ENCODE measurements at regions not wholly inside any gene's neighbourhood (a gene's known extent, or its start where the extent isn't known, plus 50 kb on each side); places are given as distances from the start of the nearest gene placed in this dataset.

DNA sequence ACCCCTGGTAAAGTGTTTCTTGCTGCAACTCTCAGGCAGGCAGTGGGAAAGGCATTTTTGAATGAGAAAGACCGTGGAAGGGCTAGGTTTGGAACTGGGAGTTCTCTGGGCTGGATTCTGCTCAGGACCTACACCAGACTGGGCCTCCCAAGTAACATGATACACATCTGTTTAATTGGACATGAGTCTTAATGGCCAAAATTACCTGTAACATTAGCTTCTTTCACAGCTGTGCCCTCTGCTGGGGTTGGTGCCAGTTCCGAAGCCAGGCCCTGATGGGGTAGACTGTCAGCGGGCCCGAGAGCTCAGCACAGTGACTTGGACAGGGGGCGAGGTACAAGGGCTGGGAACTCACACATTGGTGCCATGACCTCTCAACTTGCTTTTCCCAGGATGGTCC lies 118.9 kb upstream of the IRX3 start:
- Mint-ChIP-seq H3K27me3 (peaks cover 17% of the 10 kb centered on the region), H3K27ac (no peak overlapping the region), H3K9me3 (no peaks in the 10 kb centered on the region), H3K4me3 (no peak overlapping the region), H3K36me3 (ENCODE audit: low read depth) (no peaks in the 10 kb centered on the region), H3K4me1 (ENCODE audit: low read depth) (no peaks in the 10 kb centered on the region)
- no peak overlapping the region for H3K4me3 ChIP-seq (ENCODE audit: low read length)
- intact Hi-C loops (cut with DNase I, micrococcal nuclease), result no loop called here
- TF ChIP-seq, protein P1, sequence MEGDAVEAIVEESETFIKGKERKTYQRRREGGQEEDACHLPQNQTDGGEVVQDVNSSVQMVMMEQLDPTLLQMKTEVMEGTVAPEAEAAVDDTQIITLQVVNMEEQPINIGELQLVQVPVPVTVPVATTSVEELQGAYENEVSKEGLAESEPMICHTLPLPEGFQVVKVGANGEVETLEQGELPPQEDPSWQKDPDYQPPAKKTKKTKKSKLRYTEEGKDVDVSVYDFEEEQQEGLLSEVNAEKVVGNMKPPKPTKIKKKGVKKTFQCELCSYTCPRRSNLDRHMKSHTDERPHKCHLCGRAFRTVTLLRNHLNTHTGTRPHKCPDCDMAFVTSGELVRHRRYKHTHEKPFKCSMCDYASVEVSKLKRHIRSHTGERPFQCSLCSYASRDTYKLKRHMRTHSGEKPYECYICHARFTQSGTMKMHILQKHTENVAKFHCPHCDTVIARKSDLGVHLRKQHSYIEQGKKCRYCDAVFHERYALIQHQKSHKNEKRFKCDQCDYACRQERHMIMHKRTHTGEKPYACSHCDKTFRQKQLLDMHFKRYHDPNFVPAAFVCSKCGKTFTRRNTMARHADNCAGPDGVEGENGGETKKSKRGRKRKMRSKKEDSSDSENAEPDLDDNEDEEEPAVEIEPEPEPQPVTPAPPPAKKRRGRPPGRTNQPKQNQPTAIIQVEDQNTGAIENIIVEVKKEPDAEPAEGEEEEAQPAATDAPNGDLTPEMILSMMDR (IDR thresholded peaks at IDR 0.05), result no peak
- peaks cover 0 to 10% of the 10 kb centered on the region in 2 experiments for H3K9me3 ChIP-seq (ENCODE audit: control insufficient read depth in 1 of 2, insufficient read depth in 1 of 2, low read length in 2 of 2)
- no peak overlapping the region for H3K27ac ChIP-seq (ENCODE audit: low read depth in 1 of 2, low read length in 2 of 2)
- ATAC-seq (ENCODE audit: poor library complexity) (no peak), DNase-seq (no peak)
- POLR2A ChIA-PET, result no interaction called here
- no peaks in the 10 kb centered on the region for H3K36me3 ChIP-seq (ENCODE audit: insufficient read depth, low read length)
- H3K27me3 ChIP-seq (ENCODE audit: control insufficient read depth in 1 of 2, insufficient read depth in 2 of 2, low read length in 2 of 2), result no peaks in the 10 kb centered on the region
- no peaks in the 10 kb centered on the region for H3K4me1 ChIP-seq (ENCODE audit: insufficient read depth, low read length)
- CTCF ChIA-PET, result no interaction called here

DNA sequence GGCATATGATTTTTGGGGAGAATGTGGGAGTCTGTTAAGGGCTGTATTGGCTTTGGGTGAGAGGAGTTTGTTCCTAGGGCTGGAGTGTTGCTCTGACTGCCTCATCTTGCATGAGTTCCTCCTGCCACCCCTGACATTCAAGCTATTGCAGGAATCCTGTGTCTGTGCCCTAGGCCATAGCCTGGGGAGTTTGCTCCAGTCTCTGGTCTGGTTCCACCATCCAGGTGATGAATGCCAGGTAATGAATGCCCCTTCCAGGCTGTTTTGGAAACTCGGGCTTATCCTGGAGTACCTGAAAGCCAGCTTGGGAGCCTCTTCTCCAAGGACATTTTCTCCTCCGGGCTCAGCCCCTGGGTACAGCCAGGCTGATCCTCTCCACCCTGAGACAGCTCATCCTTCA lies 117.0 kb upstream of the IRX3 start:
- no peaks in the 10 kb centered on the region for H3K9me3 Mint-ChIP-seq
- H3K27me3 Mint-ChIP-seq, result peaks cover 17% of the 10 kb centered on the region
- H3K27ac Mint-ChIP-seq, result no peak overlapping the region
- Histone ChIP-seq H3K4me3 (ENCODE audit: low read length) (no peak overlapping the region), H3K4me1 (ENCODE audit: insufficient read depth, low read length) (no peaks in the 10 kb centered on the region), H3K36me3 (ENCODE audit: insufficient read depth, low read length) (no peaks in the 10 kb centered on the region), H3K27ac (ENCODE audit: low read depth in 1 of 2, low read length in 2 of 2) (no peak overlapping the region), H3K9me3 (ENCODE audit: control insufficient read depth in 1 of 2, insufficient read depth in 1 of 2, low read length in 2 of 2) (peaks cover 0 to 10% of the 10 kb centered on the region in 2 experiments), H3K27me3 (ENCODE audit: control insufficient read depth in 1 of 2, insufficient read depth in 2 of 2, low read length in 2 of 2) (no peaks in the 10 kb centered on the region)
- TF ChIP-seq, protein P1 (IDR thresholded peaks at IDR 0.05), result no peak
- DNase-seq, result no peak
- H3K4me1 Mint-ChIP-seq (ENCODE audit: low read depth), result no peaks in the 10 kb centered on the region
- ChIA-PET POLR2A (no interaction called here), CTCF (interaction anchor here (0.8 kb wide), 1 partner anchor 113 kb away, joined by 3 read pairs; no protein-coding TSS in a partner anchor)
- no peaks in the 10 kb centered on the region for H3K36me3 Mint-ChIP-seq (ENCODE audit: low read depth)
- intact Hi-C loops (cut with DNase I, micrococcal nuclease), result no loop called here
- no peak overlapping the region for H3K4me3 Mint-ChIP-seq
- ATAC-seq (ENCODE audit: poor library complexity), result no peak

DNA sequence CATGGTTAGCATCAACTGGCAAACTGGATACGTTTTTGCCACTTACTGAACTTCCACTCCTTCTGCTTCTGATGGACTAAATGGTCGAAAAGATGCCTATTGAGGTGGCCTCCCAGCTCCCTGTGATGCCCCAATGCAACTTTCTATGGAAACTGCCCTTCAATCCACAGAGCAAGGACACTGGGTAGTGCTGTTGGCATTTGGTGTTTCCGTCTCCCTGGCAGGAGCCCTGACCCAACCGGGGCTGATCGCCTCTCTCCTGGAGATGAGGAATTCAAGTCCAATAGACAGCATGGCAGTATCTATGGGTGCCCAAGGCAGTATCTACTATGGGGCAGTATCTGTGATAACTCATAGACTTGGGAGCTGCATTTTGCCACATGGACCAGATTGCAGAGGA lies 116.3 kb upstream of the IRX3 start:
- no peak for DNase-seq
- Histone ChIP-seq H3K9me3 (ENCODE audit: control insufficient read depth in 1 of 2, insufficient read depth in 1 of 2, low read length in 2 of 2) (peaks cover 0 to 10% of the 10 kb centered on the region in 2 experiments), H3K27ac (ENCODE audit: low read depth in 1 of 2, low read length in 2 of 2) (no peak overlapping the region), H3K4me1 (ENCODE audit: insufficient read depth, low read length) (no peaks in the 10 kb centered on the region), H3K4me3 (ENCODE audit: low read length) (no peak overlapping the region), H3K27me3 (ENCODE audit: control insufficient read depth in 1 of 2, insufficient read depth in 2 of 2, low read length in 2 of 2) (peaks cover 0 to 2% of the 10 kb centered on the region in 2 experiments), H3K36me3 (ENCODE audit: insufficient read depth, low read length) (no peaks in the 10 kb centered on the region)
- H3K36me3 Mint-ChIP-seq (ENCODE audit: low read depth), result no peaks in the 10 kb centered on the region
- peaks cover 24% of the 10 kb centered on the region for H3K27me3 Mint-ChIP-seq
- POLR2A ChIA-PET, result no interaction called here
- TF ChIP-seq, protein P1 (IDR thresholded peaks at IDR 0.05), result no peak
- intact Hi-C loops (cut with DNase I, micrococcal nuclease), result no loop called here
- no peak overlapping the region for H3K4me3 Mint-ChIP-seq
- no peak for ATAC-seq (ENCODE audit: poor library complexity)
- H3K27ac Mint-ChIP-seq, result no peak overlapping the region
- no peaks in the 10 kb centered on the region for H3K9me3 Mint-ChIP-seq
- CTCF ChIA-PET, result no interaction called here
- no peaks in the 10 kb centered on the region for H3K4me1 Mint-ChIP-seq (ENCODE audit: low read depth)

All from CD4-positive, alpha-beta T cell (primary cell).